ENCODE measurements at regions not wholly inside any gene's neighbourhood (a gene's known extent, or its start where the extent isn't known, plus 50 kb on each side); places are given as distances from the start of the nearest gene placed in this dataset.

DNA sequence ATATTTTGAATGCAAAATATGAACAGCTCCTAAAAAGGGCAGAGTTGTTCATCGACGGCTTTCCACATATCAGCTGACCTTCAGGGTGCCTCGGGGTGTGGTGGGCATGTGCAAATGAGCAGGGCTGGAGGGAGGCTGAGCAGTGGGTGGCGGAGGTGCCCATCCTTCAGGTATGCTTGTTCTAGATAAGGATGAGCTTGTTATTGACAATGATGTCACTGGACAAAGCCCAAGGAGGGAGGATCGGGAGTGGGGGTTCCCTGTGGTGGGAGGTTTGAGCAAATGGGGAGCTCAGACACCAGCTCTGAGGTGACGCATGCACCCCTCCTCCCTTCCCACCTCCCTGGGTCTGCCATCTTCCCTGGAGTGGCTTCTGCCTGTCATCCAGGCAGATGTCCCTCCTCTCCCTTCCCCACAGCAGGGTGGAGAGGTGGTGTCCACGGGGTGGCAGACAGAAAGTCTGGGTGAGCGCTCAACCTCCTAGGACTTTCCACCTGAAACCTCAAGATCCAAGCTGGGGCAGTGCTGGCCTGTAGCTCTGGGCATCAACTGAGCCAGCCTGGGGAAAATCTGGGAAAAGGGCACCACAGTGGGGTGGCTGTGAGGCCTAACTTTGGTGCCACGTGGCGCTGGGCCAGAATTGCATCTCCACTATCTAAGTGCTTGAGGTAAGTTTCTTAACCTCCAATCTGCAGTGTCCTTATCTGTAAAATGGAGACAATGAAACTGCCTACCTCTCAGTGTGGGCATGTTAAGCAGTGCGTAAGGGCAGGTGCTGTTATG is 106.3 kb upstream of the THY1 start:
- no peak for DNase-seq
- ATAC-seq (ENCODE audit: insufficient read depth, low read depth): no peak
- no peak overlapping the region for H3K9ac ChIP-seq (ENCODE audit: low read depth, low read length)
- no peaks in the 10 kb centered on the region for H3K9me3 ChIP-seq (ENCODE audit: insufficient read depth, low read length, severe bottlenecking)
- no peaks in the 10 kb centered on the region; the same call in 1 of the 2 replicates for H4K20me1 ChIP-seq (ENCODE audit: insufficient read depth, low read length)
- TF ChIP-seq EZH2 (IDR thresholded peaks at IDR 0.05; ENCODE audit: borderline replicate concordance, low read depth, low read length, severe bottlenecking): no peak
- TF ChIP-seq, protein P1, sequence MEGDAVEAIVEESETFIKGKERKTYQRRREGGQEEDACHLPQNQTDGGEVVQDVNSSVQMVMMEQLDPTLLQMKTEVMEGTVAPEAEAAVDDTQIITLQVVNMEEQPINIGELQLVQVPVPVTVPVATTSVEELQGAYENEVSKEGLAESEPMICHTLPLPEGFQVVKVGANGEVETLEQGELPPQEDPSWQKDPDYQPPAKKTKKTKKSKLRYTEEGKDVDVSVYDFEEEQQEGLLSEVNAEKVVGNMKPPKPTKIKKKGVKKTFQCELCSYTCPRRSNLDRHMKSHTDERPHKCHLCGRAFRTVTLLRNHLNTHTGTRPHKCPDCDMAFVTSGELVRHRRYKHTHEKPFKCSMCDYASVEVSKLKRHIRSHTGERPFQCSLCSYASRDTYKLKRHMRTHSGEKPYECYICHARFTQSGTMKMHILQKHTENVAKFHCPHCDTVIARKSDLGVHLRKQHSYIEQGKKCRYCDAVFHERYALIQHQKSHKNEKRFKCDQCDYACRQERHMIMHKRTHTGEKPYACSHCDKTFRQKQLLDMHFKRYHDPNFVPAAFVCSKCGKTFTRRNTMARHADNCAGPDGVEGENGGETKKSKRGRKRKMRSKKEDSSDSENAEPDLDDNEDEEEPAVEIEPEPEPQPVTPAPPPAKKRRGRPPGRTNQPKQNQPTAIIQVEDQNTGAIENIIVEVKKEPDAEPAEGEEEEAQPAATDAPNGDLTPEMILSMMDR (IDR thresholded peaks at IDR 0.05; ENCODE audit: borderline replicate concordance, extremely low read depth, low read length, poor library complexity, severe bottlenecking): no peak
- H3K27me3 ChIP-seq (ENCODE audit: insufficient read depth, low read length, poor library complexity): peaks cover 6% of the 10 kb centered on the region
- H3K36me3 ChIP-seq (ENCODE audit: insufficient read depth, low read length): no peaks in the 10 kb centered on the region
- no peak overlapping the region for H3K4me2 ChIP-seq (ENCODE audit: insufficient read depth, low read length)
- H3K4me1 ChIP-seq (ENCODE audit: insufficient read depth, low read length): no peaks in the 10 kb centered on the region
- H2AFZ ChIP-seq (ENCODE audit: low read depth, low read length): no peak overlapping the region
- H3K4me3 ChIP-seq (ENCODE audit: low read depth in 1 of 2, low read length in 2 of 2): no peak overlapping the region
- no peak overlapping the region for H3K27ac ChIP-seq (ENCODE audit: low read length)
- no peaks in the 10 kb centered on the region for H3K79me2 ChIP-seq (ENCODE audit: insufficient read depth, low read length)

DNA sequence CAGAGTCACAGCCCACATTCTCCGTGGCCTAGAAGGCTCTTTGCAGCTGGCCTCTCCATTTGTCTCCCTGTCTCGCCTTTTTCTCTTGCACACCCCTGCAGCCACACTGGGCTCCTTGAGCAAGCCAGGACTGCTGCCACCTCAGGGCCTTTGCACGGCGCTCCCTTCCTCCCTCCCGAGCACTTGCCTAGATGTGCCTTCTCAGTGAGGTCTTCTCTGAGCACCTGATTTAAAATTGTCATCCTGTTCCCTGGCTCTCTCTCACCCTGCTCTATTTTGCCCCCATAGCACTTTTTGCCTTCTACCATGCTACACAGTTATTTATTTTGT is 102.9 kb upstream of the THY1 start:
- Histone ChIP-seq H3K36me3 (ENCODE audit: insufficient read depth, low read length) (no peaks in the 10 kb centered on the region), H3K27ac (ENCODE audit: low read length) (no peak overlapping the region), H3K27me3 (ENCODE audit: insufficient read depth, low read length, poor library complexity) (peaks cover 3% of the 10 kb centered on the region), H3K9me3 (ENCODE audit: insufficient read depth, low read length, severe bottlenecking) (no peaks in the 10 kb centered on the region), H3K79me2 (ENCODE audit: insufficient read depth, low read length) (no peaks in the 10 kb centered on the region), H3K4me3 (ENCODE audit: low read depth in 1 of 2, low read length in 2 of 2) (no peak overlapping the region), H3K4me2 (ENCODE audit: insufficient read depth, low read length) (no peak overlapping the region), H2AFZ (ENCODE audit: low read depth, low read length) (no peak overlapping the region), H3K4me1 (ENCODE audit: insufficient read depth, low read length) (no peaks in the 10 kb centered on the region), H4K20me1 (ENCODE audit: insufficient read depth, low read length) (peaks cover 5% of the 10 kb centered on the region; the same call in 1 of the 2 replicates), H3K9ac (ENCODE audit: low read depth, low read length) (no peak overlapping the region)
- ATAC-seq (ENCODE audit: insufficient read depth, low read depth) (no peak), DNase-seq (no peak)
- TF ChIP-seq, protein P1 (IDR thresholded peaks at IDR 0.05; ENCODE audit: borderline replicate concordance, extremely low read depth, low read length, poor library complexity, severe bottlenecking): no peak
- TF ChIP-seq EZH2 (IDR thresholded peaks at IDR 0.05; ENCODE audit: borderline replicate concordance, low read depth, low read length, severe bottlenecking): no peak

DNA sequence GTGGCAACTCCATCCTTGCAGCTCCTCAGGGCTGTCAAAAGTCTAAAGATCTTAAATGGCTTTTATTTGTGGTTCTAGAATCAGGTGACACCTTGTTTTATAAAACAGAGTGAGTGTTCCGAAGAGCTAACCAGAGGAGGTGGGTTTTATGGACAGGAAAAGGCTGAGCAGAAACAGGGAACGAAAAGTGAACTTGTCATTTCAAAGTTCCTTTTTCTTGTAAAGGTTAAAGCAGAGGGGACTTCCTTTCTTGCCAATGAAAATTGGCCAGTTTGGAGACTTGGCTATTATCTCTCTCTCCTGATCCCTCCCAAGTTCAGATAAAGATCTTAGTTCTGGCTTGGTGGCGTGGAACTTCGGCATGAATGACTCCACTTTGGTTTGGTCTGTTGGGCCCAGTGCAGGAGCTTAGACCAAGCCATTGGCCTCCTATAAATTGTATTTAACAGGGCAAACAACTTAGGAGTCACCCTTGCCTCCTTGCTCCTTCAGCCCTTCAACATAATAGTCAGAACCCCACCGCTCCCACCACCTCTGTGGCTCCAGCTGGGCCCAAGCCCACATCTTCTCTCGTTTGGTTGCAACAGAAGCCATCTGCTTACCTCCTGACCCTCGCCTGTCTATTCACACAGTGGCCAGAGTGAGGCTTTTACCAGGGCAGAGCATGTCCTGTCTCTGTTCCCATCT is 102.4 kb upstream of the THY1 start:
- H3K9ac ChIP-seq (ENCODE audit: low read depth, low read length): no peak overlapping the region
- ATAC-seq (ENCODE audit: insufficient read depth, low read depth): no peak
- H3K79me2 ChIP-seq (ENCODE audit: insufficient read depth, low read length): no peaks in the 10 kb centered on the region
- H3K9me3 ChIP-seq (ENCODE audit: insufficient read depth, low read length, severe bottlenecking): no peaks in the 10 kb centered on the region
- no peaks in the 10 kb centered on the region for H3K36me3 ChIP-seq (ENCODE audit: insufficient read depth, low read length)
- DNase-seq: no peak
- no peaks in the 10 kb centered on the region for H3K4me1 ChIP-seq (ENCODE audit: insufficient read depth, low read length)
- peaks cover 3% of the 10 kb centered on the region for H3K27me3 ChIP-seq (ENCODE audit: insufficient read depth, low read length, poor library complexity)
- H3K27ac ChIP-seq (ENCODE audit: low read length): no peak overlapping the region
- no peak overlapping the region for H3K4me3 ChIP-seq (ENCODE audit: low read depth in 1 of 2, low read length in 2 of 2)
- H2AFZ ChIP-seq (ENCODE audit: low read depth, low read length): no peak overlapping the region
- H4K20me1 ChIP-seq (ENCODE audit: insufficient read depth, low read length): peaks cover 5% of the 10 kb centered on the region; the same call in 1 of the 2 replicates
- H3K4me2 ChIP-seq (ENCODE audit: insufficient read depth, low read length): no peak overlapping the region
- TF ChIP-seq, protein P1 (IDR thresholded peaks at IDR 0.05; ENCODE audit: borderline replicate concordance, extremely low read depth, low read length, poor library complexity, severe bottlenecking): no peak
- TF ChIP-seq EZH2 (IDR thresholded peaks at IDR 0.05; ENCODE audit: borderline replicate concordance, low read depth, low read length, severe bottlenecking): no peak
